ENCODE measurements at regions not wholly inside any gene's neighbourhood (a gene's known extent, or its start where the extent isn't known, plus 50 kb on each side); places are given as distances from the start of the nearest gene placed in this dataset.
A peak's percentile ranks its signal among the peaks of the same experiment; 100 is the strongest.
"Not testable (repeated sequence)": the region's sequence is repeated elsewhere in the genome, so short reads cannot be mapped to it uniquely, and the experiment has no call there.

DNA sequence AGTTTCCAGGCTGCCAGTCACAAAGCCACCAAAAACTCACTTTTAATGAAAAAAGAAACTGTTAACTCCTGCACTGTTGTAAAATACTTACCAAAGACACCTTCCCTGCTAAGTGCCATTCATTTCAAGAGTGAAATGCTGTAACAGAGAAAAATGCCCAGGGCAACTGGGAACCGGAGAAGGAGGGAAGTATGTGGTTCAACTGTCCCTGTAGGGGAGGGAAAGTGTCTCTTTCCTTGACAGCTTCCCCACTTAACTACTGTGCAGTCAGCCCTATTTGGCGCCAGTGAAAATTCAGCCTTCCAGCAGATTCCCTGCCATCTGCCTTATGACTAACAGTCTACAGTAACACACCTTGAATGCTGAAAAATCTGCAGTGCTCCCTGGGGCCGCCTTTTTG is 789.0 kb downstream of the DIAPH3 start:
- no peak for ATAC-seq

DNA sequence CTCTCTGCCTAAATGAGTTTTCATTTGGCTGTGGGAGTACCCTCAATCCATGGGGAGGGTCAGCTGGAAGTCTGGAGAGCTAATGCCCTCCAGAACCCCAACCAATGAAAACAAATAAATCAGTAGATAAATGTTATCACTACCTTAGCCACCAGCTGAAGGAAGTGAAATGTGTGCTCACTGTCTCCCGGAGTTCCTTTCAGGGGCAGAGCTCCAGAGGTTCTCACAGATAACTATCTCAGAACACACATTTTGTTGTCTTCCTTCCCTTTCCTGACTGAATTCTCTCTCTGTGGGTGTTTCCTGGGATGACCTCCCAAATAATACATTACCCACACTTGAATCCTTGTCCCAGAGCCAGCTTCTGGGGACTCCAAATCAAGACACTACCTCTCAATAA is 779.6 kb downstream of the DIAPH3 start:
- ATAC-seq = no peak

DNA sequence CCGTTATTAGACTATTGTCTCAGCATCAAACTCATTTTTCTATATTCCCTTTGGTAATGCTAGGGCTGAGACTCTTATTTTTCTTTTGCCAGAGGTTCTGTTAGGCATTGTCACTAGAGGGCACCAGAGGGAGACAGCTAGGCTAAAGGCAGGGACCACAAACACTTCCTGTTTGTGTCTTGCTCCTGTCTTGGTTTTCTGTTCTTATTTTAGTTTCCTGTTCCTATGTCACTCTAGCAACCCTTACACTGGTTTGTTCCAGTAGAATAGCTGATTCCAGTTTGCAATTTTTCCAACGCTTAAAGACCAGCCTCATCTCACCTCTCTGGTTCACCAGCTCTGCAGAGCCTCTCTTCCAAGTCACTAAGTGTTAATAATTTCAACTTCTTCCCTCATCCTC is 772.0 kb downstream of the DIAPH3 start:
- ATAC-seq = peak; percentile 58 to 72

DNA sequence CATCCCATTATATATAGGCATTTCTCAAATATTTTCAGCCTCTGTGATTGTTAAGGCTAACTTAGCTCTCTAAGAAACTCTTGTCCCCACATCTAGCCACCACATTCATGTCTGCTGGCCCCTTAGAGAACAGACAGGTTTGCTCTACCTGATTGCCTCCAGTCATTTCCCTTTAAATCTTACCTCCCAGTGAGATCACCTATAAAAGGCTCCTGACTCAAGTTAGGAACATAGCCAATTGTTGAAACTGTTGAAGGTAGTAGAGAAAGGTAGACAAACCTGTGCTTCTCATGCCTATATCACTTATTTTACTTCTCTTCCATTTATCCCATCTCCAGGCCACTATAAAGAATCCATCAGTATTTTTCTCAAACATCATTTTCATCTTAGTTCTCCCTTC is 771.4 kb downstream of the DIAPH3 start:
- ATAC-seq = no peak

DNA sequence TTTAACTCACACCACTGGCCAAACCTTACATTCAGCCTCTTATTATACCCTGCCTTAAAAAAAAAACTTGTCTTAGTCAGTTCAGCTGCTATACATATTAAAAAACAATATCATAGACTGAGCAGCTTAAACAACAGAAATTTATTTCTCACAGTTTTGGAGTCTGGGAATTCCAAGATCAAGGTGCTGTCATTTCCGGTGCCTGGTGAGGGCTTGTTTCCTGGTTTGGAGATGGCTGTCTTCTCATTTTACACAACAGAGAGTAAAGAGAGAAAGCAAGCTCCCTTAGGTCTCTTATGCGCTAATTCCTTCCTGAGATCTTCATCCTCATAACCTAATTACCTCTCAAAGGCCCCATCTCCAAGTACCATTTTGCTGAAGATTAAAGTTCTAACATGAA is 769.2 kb downstream of the DIAPH3 start:
- no peak for ATAC-seq

DNA sequence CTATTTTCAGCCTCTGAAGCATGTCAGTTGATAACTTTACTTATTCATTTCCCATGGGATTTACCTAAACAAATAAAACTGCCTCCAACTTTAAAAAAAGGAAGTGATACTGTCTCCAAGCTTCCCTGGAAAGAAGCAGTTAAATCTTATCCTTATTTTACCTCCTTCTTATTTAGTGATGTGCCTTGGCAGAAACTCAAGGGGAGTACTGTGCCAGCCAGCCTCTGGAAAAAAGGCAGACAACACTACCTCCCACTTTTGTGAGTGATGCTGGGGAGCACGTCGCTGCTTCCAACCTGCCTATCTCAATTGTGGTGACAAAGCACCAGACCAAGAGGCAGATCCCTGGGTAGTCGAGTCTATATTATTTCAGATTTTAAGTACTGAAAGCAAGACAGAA is 765.6 kb downstream of the DIAPH3 start:
- no peak for ATAC-seq

DNA sequence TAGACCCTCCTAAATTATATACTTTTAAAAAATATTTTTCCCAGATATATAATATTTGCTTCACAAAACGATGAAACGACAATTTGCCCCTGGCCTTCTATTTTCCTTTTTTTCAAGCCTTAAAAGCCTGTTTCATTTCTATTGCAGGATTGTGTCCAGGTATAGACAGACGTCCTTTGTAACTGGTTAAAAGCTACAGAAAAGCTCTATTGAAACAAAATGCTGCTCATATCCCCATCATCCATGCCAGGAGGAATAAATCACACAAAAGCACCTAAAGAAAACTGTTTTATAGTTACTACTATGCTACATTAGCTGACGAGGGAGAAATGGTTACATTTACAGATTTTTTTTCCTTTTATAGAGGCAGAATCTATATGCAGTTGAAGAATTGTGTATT is 765.1 kb downstream of the DIAPH3 start:
- ATAC-seq = no peak

DNA sequence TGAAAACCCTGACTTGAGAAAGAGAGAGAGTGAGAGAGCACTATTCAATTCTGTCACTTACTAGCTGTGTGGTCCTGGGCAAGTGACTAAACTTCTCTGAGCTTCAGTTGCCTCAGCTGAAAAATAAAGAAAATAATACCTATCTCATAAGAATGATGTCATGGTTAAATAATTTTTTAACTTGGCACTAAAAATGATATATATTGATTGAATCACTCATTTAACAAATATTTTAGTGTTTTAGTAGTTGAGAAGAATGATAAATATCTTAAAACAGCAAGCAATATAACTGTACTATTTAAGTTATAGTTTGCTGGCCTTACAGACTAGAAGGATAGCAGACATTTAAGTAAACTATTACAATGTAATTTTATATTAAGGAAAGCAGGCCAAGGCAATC is 764.2 kb downstream of the DIAPH3 start:
- ATAC-seq = no peak

DNA sequence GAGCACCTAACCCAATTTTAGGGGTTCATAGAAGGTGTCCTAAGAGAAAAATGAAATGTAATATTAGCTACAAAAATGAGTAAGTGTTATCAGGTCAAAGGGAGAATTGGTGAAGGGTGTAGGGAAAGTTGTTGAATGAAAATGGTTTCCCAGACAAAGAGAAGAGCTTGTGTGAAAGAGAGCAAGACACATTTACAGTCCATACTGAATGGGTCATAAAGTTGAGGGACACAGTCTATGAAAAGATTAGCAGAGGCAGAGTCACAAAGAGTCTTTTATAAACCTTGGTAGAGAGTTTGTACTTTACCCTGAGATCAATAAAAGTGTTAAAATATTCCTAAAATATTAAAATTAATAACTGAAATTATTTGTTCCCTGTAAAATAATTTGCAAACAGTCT is 759.4 kb downstream of the DIAPH3 start:
- no peak for ATAC-seq

DNA sequence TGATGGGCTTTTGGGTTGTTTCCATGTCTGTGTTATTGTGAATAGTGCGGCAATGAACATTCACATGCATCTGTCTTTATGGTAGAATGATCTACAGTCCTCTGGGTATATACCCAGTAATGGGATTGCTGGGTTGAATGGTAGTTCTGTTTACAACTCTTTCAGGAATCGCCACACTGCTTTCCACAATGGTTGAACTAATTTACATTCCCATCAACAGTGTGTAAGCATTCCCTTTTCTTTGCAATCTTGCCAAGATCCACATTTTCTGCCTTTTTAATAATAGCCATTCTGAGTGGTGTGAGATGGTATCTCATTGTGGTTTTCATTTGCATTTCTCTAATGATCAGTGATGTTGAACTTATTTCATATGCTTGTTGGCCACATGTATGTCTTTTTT is 756.5 kb downstream of the DIAPH3 start:
- ATAC-seq = not testable (repeated sequence)

DNA sequence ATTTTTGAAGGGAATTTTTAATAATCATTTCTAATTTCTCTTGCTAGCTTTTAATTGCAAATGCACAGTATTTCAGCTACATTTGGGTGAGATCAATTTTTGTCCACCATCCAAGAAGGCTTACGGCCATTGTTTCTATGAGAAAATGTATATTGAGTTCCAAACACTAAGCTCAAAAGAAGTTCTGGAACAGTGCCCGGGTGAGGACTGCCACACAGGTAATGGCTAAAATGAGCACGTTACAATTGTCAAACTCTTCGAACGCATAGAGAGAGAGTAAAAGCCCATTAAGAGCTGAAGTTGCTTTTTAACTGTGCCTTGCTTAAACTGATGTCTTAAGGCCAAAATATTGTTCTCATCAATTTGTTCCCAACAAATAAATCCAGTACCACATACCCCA is 755.0 kb downstream of the DIAPH3 start:
- ATAC-seq = no peak

DNA sequence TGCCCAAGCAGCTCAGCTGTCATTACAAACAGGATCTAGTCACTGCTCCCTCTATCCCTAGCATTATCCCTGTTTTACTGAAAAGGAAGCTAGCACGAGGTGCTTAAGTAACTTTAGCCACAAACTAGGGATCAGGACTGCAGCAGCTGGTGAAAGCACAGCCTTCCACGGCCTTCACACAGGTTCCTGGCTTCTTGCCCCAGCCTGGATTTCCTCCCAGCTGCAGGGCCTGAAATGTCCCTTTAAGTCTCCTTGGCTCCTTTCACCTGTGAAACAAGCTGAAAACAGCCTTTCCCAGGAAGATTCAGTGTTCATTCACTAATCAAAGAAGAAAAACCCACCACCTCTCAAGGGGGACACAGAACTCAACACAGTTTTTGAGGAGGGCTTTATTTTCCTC is 754.5 kb downstream of the DIAPH3 start:
- ATAC-seq = no peak

DNA sequence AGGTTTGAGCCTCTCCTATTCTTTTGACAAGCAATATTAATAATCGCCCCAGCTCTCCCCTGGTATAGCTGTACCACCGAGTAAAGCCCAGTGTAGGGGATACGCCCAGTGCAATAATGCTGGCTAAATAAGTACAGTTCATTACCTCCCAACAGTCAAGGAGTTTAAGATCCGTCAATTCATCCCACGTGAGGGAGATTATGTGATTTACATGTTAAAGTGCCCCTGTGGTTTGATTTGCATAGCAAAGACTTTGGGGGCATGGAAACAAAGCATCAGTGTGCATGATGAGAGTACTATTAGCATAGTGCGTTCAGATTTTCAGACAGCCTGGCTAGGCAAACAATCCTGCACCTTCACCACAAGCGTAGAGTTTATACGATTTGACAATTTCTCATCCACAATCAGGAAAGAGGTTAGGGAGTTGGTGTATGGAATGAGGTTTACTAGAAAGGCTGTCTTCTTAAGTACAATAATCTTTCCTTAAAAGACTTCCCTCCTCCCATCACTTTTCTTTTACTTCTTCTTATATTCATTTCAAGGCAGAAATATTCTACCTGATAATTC is 754.0 kb downstream of the DIAPH3 start:
- ATAC-seq = no peak

DNA sequence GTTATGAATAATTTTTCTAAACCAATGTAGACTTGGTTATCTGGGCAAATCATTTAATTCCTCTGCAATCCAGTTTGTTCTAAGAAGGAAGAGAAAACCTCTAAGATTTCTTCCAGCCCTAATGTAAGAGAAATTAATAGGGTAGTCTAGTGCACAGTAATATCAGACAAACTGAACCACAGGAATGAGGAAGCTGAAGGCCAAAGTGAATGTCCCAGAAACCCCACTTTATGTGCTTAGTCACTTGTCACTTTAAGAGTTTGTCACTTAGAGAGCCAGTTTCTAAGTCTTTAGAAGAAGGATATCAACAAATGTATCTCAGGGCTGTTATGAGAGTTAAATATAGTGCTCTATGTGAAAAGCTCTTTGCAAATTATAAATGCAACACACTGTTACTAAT is 750.6 kb downstream of the DIAPH3 start:
- no peak for ATAC-seq

DNA sequence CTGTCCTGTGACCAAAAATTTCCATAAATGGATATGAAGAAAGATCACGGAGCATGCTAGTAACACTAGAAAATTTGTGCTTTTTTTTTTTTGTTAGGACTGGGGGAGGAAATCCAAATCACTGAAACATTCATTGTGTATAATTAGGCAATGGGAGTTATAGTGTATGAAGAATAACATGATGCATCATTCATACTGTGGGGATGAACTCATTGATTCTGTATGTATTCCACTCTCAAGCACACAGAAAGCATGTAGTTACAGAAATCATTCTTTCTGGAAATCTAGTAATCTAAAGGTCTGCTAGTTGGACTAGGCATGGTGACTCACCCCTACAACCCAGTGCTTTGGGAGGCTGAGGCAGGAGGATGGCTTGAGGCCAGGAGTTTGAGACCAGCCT is 749.7 kb downstream of the DIAPH3 start:
- ATAC-seq = no peak

DNA sequence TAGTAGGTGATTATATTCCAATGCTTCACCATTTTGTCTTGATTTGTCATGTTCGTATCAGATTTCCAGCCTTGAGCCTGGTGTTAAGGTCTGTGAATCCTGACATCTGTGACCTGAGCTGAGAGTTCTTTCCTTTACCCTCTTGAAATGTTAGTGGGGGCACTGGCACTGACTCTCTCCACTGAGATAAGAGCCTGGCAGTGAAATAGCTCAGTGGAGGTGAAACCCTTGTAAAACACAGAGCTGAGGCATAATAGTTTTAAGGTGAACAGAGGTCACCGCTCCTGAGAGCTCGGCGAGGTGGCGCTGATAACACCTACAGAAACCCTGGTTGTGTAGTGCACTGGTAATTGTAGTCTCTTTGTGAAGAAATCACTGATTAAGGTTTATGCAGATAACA is 748.2 kb downstream of the DIAPH3 start:
- no peak for ATAC-seq

DNA sequence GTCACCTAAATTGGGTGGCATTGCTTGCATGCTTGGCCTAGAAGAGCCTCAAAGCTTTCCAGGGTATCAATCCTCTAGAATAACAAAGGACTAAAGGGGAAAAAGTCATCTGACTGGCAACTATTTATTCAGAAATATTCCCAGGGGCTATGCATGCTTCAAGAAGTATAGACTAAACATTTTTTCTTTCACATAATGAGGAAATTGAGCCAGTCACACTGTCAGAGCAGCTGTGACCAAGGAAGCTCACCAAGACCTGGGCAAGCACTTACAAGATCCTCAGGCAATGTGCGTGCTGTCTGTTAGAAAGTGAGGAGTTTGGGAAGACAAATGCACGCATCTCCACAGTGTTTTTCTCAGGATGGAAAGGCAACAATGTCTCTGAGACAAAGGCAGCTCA is 747.2 kb downstream of the DIAPH3 start:
- no peak for ATAC-seq

DNA sequence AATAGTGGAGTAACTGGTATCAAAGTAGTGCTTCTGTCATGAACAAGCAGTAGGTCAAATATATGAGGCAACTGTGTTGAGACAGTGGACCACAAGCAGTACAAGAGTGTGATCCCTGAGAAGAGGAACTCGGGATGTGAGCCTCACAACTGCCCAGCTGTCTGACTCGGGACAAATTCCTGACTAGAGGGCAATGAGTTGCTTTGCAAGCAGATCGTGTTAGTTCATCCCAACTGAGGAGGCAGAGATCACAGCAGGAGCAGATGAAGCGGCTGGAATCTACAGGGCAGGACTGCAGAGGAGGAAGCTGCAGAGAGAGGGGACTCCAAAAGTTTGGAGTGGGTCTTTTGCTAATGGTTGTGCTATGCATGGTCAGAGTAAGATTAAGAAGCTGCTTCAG is 741.1 kb downstream of the DIAPH3 start:
- no peak for ATAC-seq

DNA sequence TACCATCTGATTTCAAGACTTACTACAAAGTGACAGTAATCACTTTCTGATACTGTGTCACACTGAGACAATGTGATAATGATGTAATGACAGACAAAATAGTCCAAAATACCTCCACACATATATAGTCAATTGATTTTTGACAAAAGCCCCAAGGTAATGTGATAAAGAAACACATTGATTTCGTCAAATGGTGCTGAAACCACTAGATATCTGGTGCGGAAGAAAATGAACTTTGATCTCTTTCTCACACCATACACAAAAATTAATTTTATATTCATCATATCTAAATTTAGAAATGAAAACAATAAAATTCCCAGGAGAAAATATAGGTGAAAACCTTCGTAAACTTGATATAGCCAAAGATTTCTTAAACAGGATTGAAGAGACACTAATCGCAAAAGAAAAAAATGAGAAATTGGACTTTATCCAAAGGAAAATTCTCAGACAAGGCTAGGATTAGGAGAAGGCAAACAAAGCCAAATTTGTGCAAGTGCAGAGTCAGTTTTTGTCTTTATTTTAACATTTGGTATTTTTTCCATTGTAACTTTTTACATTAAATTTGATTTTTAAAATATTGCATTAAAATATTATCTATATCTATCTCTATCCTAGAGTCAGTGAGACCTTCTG is 739.9 kb downstream of the DIAPH3 start:
- no peak for ATAC-seq

DNA sequence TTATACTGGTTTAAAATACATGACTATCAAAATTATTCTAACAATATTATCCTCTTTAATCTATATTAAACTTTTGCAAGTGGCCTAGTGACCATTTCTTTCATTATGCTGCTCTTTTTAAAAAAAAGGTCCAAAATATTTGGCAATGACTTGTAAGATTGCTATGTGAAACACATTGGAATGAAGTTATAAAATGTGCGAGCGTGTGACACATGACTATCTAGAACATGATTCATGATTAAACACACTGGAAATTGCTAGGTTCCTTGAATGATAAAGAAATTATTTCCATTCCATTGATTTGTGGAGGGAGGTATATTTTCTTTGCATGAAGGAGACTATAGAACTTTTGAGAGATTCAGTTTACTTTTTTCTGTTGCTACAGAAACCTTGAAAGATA is 739.1 kb downstream of the DIAPH3 start:
- ATAC-seq = no peak

DNA sequence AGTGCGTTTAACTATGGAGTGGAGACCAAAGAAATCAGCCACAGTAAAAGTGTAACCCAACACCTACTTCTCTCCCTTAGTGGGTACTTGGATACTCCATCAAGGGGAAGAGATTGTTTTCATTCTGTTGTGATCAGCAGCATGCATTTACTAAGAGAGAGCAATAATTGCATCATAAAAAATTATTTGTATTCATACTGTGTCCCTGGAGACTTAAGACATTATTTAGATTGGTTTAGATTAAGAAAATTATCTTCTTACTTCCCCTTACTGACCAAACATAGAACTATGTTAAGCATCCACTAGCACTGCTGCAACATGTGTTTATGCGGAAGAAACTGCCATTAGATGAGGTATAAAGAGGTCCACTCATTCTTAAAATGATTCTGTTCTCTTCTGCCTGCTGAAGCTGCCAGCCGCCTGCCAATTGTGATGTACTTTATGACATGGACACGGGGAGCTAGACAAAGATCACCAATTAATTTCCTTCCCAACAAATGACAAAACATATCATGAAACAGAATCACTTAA is 738.5 kb downstream of the DIAPH3 start:
- ATAC-seq = no peak

DNA sequence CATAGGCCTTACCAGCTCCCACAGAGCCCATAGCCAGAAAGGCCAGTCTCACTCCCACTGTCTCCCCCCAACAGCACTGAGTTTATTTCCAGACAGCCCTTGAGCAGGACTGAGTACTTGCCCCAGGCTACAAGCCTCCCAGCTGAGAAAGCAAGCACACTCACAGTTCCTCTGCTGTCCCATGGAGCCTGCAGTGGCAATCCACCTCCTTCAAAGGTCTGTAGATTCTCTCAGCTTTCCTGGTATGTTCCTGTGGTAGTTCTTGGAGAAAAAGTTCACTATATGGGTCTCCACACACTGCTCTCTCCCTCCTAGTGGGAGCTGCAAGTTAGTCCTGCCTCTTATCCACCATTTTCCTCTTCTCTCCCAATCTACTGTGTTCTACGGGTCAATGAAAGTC is 728.7 kb downstream of the DIAPH3 start:
- no peak for ATAC-seq

DNA sequence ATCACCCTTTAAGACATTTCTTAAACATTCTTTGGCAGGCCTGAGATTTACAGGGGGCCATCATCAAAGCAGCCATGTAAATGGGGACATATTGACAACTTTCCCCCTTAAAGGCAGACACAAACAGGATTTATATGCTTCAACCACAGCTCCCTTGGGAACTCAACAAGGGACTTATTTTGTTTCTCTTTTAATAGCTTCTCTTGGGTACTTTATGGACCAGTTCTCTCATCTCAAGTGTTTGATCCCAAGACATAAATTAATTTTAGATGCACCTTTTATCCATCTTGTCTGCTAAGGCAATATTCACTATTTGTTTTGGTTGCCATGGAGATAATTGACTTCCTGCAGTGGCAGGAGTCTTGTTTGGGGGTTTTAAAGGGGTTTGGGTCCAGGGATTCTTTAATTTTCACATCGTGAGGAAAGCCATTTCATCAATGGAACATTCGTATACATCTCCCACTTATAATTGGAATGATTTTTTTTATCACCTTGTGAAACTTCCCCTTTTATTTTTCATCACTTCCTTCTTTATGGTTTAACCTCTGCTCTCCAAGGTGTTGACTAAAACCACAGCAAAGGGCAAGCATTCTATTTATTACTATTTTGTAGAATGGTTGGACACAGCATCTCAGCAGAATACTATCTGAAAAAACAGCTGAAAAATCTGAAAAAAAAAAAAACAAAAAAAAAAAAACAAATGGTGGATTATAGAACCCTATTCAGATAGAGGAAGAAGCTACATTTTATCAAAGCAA is 726.0 kb downstream of the DIAPH3 start:
- no peak for ATAC-seq

DNA sequence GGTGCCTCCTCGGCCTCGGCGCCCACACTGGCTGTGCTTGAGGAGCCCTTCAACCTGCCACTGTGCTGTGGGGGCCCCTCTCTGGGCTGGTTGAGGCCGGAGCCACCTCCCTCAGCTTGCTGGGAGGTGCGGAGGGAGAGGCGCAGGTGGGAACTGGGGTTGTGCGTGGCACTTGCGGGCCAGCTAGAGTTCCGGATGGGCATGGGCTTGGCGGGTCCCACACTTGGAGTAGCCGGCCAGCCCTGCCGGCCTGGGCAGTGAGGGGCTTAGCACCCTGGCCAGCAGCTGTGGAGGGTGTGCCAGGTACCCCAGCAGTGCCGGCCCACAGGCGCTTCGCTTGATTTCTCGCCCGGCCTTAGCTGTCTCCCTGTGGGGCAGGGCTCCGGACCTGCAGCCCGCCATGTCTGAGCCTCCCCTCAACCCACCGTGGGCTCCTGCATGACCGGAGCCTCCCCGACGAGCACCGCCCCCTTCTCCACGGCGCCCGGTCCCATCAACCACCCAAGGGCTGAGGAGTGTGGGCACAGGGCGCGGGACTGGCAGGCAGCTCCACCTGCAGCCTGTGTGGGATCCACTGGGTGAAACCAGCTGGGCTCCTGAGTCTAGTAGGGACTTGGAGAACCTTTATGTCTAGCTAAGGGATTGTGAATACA is 723.8 kb downstream of the DIAPH3 start:
- ATAC-seq = no peak

Data from activated CD4-positive, CD25-positive, alpha-beta regulatory T cell treated with anti-CD3 and anti-CD28 coated beads, Interleukin-2, amount 50 U/mL, for 24 hours (primary cell).